ENCODE measurements at regions not wholly inside any gene's neighbourhood (a gene's known extent, or its start where the extent isn't known, plus 50 kb on each side); places are given as distances from the start of the nearest gene placed in this dataset.
"Not testable (repeated sequence)": the region's sequence is repeated elsewhere in the genome, so short reads cannot be mapped to it uniquely, and the experiment has no call there.

GRCh38 chr14:19237656-19238055 is 196.5 kb downstream of the POTEG start:
- POLR2A ChIA-PET; intact Hi-C loops (cut with micrococcal nuclease); H4K20me1 ChIP-seq (replicated peaks; ENCODE audit: control insufficient read depth, insufficient read depth, low read length); DNase-seq (ENCODE audit: extremely low read depth in 1 of 4, low spot score in 3 of 4); H3K79me2 ChIP-seq (ENCODE audit: control insufficient read depth, insufficient read depth, low read length); H3K4me3 ChIP-seq; H3K27ac ChIP-seq (ENCODE audit: extremely low read depth, low read depth, low read length); H2AFZ ChIP-seq (ENCODE audit: low read depth, low read length); H3K9me3 ChIP-seq (replicated peaks; ENCODE audit: control insufficient read depth, insufficient read depth, low read depth, low read length); FAIRE-seq; H3K9me1 ChIP-seq (ENCODE audit: control insufficient read depth, insufficient read depth, low read length); H3K27me3 ChIP-seq (ENCODE audit: control insufficient read depth in 2 of 2, insufficient read depth in 2 of 2, low read length in 2 of 2); H3K9ac ChIP-seq (ENCODE audit: insufficient read depth in 1 of 2, low read depth in 2 of 2, low read length in 2 of 2); CTCF ChIA-PET (ENCODE audit: low intra/inter-chr PET ratio); H3K4me2 ChIP-seq (ENCODE audit: insufficient read depth, low read length); BruUV-seq (replicated peaks); H3K36me3 ChIP-seq (ENCODE audit: control insufficient read depth, insufficient read depth, low read length); ATAC-seq; H3K4me1 ChIP-seq (replicated peaks in 1 of 2; ENCODE audit: control insufficient read depth in 2 of 2, insufficient read depth in 2 of 2, low read length in 2 of 2): not testable (repeated sequence)
- WGBS (ENCODE audit: insufficient coverage, low coverage, missing lambda C conversion rate) = no CpG with 5 or more reads among the region's 2 CpGs
- in situ Hi-C loops (cut with MboI) = loop anchor here (5.0 kb wide), 1 partner anchor 75 kb away; no protein-coding TSS in a partner anchor

- H3K27ac ChIP-seq (ENCODE audit: extremely low read depth, low read depth, low read length); POLR2A ChIA-PET; H3K4me3 ChIP-seq; H3K4me1 ChIP-seq (replicated peaks in 1 of 2; ENCODE audit: control insufficient read depth in 2 of 2, insufficient read depth in 2 of 2, low read length in 2 of 2); H3K9me3 ChIP-seq (replicated peaks; ENCODE audit: control insufficient read depth, insufficient read depth, low read depth, low read length); FAIRE-seq; H3K9me1 ChIP-seq (ENCODE audit: control insufficient read depth, insufficient read depth, low read length); intact Hi-C loops (cut with micrococcal nuclease); BruUV-seq (replicated peaks); H3K27me3 ChIP-seq (ENCODE audit: control insufficient read depth in 2 of 2, insufficient read depth in 2 of 2, low read length in 2 of 2); CTCF ChIA-PET (ENCODE audit: low intra/inter-chr PET ratio); H4K20me1 ChIP-seq (replicated peaks; ENCODE audit: control insufficient read depth, insufficient read depth, low read length); H3K9ac ChIP-seq (ENCODE audit: insufficient read depth in 1 of 2, low read depth in 2 of 2, low read length in 2 of 2); H3K4me2 ChIP-seq (ENCODE audit: insufficient read depth, low read length); H3K79me2 ChIP-seq (ENCODE audit: control insufficient read depth, insufficient read depth, low read length); H3K36me3 ChIP-seq (ENCODE audit: control insufficient read depth, insufficient read depth, low read length); ATAC-seq; DNase-seq (ENCODE audit: extremely low read depth in 1 of 4, low spot score in 3 of 4); H2AFZ ChIP-seq (ENCODE audit: low read depth, low read length): not testable (repeated sequence)
- 0% methylated on average over 2 of the region's 3 CpGs for WGBS (ENCODE audit: insufficient coverage, low coverage, missing lambda C conversion rate)
- in situ Hi-C loops (cut with MboI) = loop anchor here (5.0 kb wide), 1 partner anchor 76 kb away; no protein-coding TSS in a partner anchor
These were observed 195.6 kb downstream of the POTEG start for GRCh38 chr14:19238584-19238983.

GRCh38 chr14:19239981-19240380 is 194.2 kb downstream of the POTEG start:
- H4K20me1 ChIP-seq (replicated peaks; ENCODE audit: control insufficient read depth, insufficient read depth, low read length); H3K9me1 ChIP-seq (ENCODE audit: control insufficient read depth, insufficient read depth, low read length); FAIRE-seq; POLR2A ChIA-PET; H3K9me3 ChIP-seq (replicated peaks; ENCODE audit: control insufficient read depth, insufficient read depth, low read depth, low read length); BruUV-seq (replicated peaks); CTCF ChIA-PET (ENCODE audit: low intra/inter-chr PET ratio); H3K27me3 ChIP-seq (ENCODE audit: control insufficient read depth in 2 of 2, insufficient read depth in 2 of 2, low read length in 2 of 2); H3K79me2 ChIP-seq (ENCODE audit: control insufficient read depth, insufficient read depth, low read length); H3K36me3 ChIP-seq (ENCODE audit: control insufficient read depth, insufficient read depth, low read length); H3K4me1 ChIP-seq (replicated peaks in 1 of 2; ENCODE audit: control insufficient read depth in 2 of 2, insufficient read depth in 2 of 2, low read length in 2 of 2); H3K27ac ChIP-seq (ENCODE audit: extremely low read depth, low read depth, low read length); H2AFZ ChIP-seq (ENCODE audit: low read depth, low read length); H3K4me2 ChIP-seq (ENCODE audit: insufficient read depth, low read length); intact Hi-C loops (cut with micrococcal nuclease); H3K9ac ChIP-seq (ENCODE audit: insufficient read depth in 1 of 2, low read depth in 2 of 2, low read length in 2 of 2); DNase-seq (ENCODE audit: extremely low read depth in 1 of 4, low spot score in 3 of 4); ATAC-seq; H3K4me3 ChIP-seq: not testable (repeated sequence)
- WGBS (ENCODE audit: insufficient coverage, low coverage, missing lambda C conversion rate) = 4% methylated on average over 9 of the region's 15 CpGs
- in situ Hi-C loops (cut with MboI) = loop anchor here (5.0 kb wide), 1 partner anchor 78 kb away; no protein-coding TSS in a partner anchor

GRCh38 chr14:19240387-19240786 is 193.8 kb downstream of the POTEG start:
- in situ Hi-C loops (cut with MboI); DNase-seq (ENCODE audit: extremely low read depth in 1 of 4, low spot score in 3 of 4); H3K4me2 ChIP-seq (ENCODE audit: insufficient read depth, low read length); H3K9me1 ChIP-seq (ENCODE audit: control insufficient read depth, insufficient read depth, low read length); FAIRE-seq; H3K27ac ChIP-seq (ENCODE audit: extremely low read depth, low read depth, low read length); H3K79me2 ChIP-seq (ENCODE audit: control insufficient read depth, insufficient read depth, low read length); BruUV-seq (replicated peaks); ATAC-seq; H3K27me3 ChIP-seq (ENCODE audit: control insufficient read depth in 2 of 2, insufficient read depth in 2 of 2, low read length in 2 of 2); H3K4me3 ChIP-seq; H3K9ac ChIP-seq (ENCODE audit: insufficient read depth in 1 of 2, low read depth in 2 of 2, low read length in 2 of 2); POLR2A ChIA-PET; H3K36me3 ChIP-seq (ENCODE audit: control insufficient read depth, insufficient read depth, low read length); intact Hi-C loops (cut with micrococcal nuclease); H2AFZ ChIP-seq (ENCODE audit: low read depth, low read length); H4K20me1 ChIP-seq (replicated peaks; ENCODE audit: control insufficient read depth, insufficient read depth, low read length); CTCF ChIA-PET (ENCODE audit: low intra/inter-chr PET ratio); H3K9me3 ChIP-seq (replicated peaks; ENCODE audit: control insufficient read depth, insufficient read depth, low read depth, low read length); H3K4me1 ChIP-seq (replicated peaks in 1 of 2; ENCODE audit: control insufficient read depth in 2 of 2, insufficient read depth in 2 of 2, low read length in 2 of 2): not testable (repeated sequence)
- 0% methylated on average over 1 of the region's 21 CpGs for WGBS (ENCODE audit: insufficient coverage, low coverage, missing lambda C conversion rate)
